Transverse colon (tissue), 4 donors: ENCODE measurements at regions not wholly inside any gene's neighbourhood (a gene's known extent, or its start where the extent isn't known, plus 50 kb on each side); places are given as distances from the start of the nearest gene placed in this dataset.

Experiments
- DNase-seq: peaks from one replicate; pipeline ENCODE4 v3.0.0-alpha.2; 2019
- H3K27ac ChIP-seq, 4 donors: fragments of 200-600 bp; sonication (generic); 2 replicates each; pipeline ENCODE4 v1.5.1; 2016 to 2018; ENCODE audit warnings: inconsistent platforms in 4 of 4
- H3K27me3 ChIP-seq: fragments of 200-600 bp; sonication (generic); 2 replicates; pipeline ENCODE4 v1.5.1; 2017; ENCODE audit warnings: inconsistent platforms
- H3K36me3 ChIP-seq, 4 donors: fragments of 200-600 bp; sonication (generic); 2 replicates each; pipeline ENCODE4 v1.5.1; 2017 to 2019; ENCODE audit warnings: inconsistent platforms in 4 of 4
- H3K4me1 ChIP-seq, 4 donors: fragments of 200-600 bp; sonication (generic); 2 replicates each; pipeline ENCODE4 v1.5.1; 2017 to 2020; ENCODE audit warnings: inconsistent platforms in 4 of 4
- H3K4me3 ChIP-seq, 4 donors: fragments of 200-600 bp; sonication (generic); 1 replicate in 1 of 4; 2 replicates in 3 of 4; pipeline versions ENCODE4 v1.5.1 to v1.6.1; 2017 to 2019; ENCODE audit warnings: inconsistent platforms in 4 of 4
- H3K9me3 ChIP-seq, 2 donors: fragments of 200-600 bp; sonication (generic); 2 replicates each; pipeline ENCODE4 v1.5.1; 2017 to 2019; ENCODE audit warnings: inconsistent platforms in 2 of 2
- CTCF ChIP-seq, 5 experiments: fragments of 200-600 bp in 3 of 5; fragments of 450-650 bp in 2 of 5; sonication (generic) in 3 of 5; IDR thresholded peaks; 1 replicate in 2 of 5; 2 replicates in 3 of 5; pipeline ENCODE4 v1.5.1; 2016 to 2017; ENCODE audit warnings: antibody characterized with exemption in 5 of 5, inconsistent platforms in 3 of 5, mild to moderate bottlenecking in 2 of 5, moderate library complexity in 1 of 5
- EP300 ChIP-seq: sonication (generic); formaldehyde crosslinking; IDR thresholded peaks from one replicate; pipeline ENCODE4 v1.6.1; 2017; ENCODE audit warnings: antibody characterized with exemption, low read depth
- POLR2A ChIP-seq: fragments of 450-650 bp; IDR thresholded peaks from one replicate; pipeline ENCODE4 v1.6.1; 2016; ENCODE audit warnings: antibody characterized with exemption, mild to moderate bottlenecking, moderate library complexity
- POLR2AphosphoS5 ChIP-seq, 3 donors: sonication (generic); formaldehyde crosslinking; IDR thresholded peaks; one replicate each; pipeline ENCODE4 v1.6.1; 2016; ENCODE audit warnings: antibody characterized with exemption in 3 of 3
- WGBS, 2 donors: methylation state at CpG; one replicate each; pipeline ENCODE4 v1.1.5; 2018; ENCODE audit warnings: low coverage in 1 of 2; 5-methylcytosine and 5-hydroxymethylcytosine counted together
- in situ Hi-C, 4 donors: fragments of 200-750 bp; cut with MboI; loops; one replicate each; pipeline versions ENCODE4 v1.15.0 to v1.15.1; 2017; ENCODE audit warnings: low sequenced_read_pairs in 3 of 4, low pct_ligation_motif_present in 1 of 4, low pct_unique_long_range_greater_than_20kb in 1 of 4
- intact Hi-C: fragments of 100-400 bp; cut with DNase I; formaldehyde crosslinking; loops from one replicate; pipeline ENCODE4 v1.15.1; 2023; ENCODE audit warnings: low total_unique reads

GRCh38 chr16:35642322-35642835 is 2183.0 kb downstream of the TP53TG3F start:
- no peak overlapping the region for H3K4me3 ChIP-seq
- intact Hi-C loops (no loop called here), in situ Hi-C loops (no loop called here)
- 62% methylated on average over 4 of the region's 4 CpGs; no CpG with 5 or more reads in 1 of the 2 donors for WGBS, 2 donors
- H3K36me3 ChIP-seq: no peaks in the 10 kb centered on the region
- no peaks in the 10 kb centered on the region for H3K27me3 ChIP-seq
- TF ChIP-seq CTCF (IDR thresholded peaks at IDR 0.05) (no peak), EP300 (no peak), POLR2A (no peak), POLR2AphosphoS5 (IDR thresholded peaks at IDR 0.05) (no peak)
- no peaks in the 10 kb centered on the region for H3K9me3 ChIP-seq
- no peaks in the 10 kb centered on the region for H3K4me1 ChIP-seq
- DNase-seq: no peak
- no peak overlapping the region for H3K27ac ChIP-seq

- 80 to 88% methylated on average over 1 of the region's 1 CpG for WGBS, 2 donors
- intact Hi-C loops: no loop called here
- TF ChIP-seq EP300 (no peak), CTCF (IDR thresholded peaks at IDR 0.05) (no peak), POLR2A (no peak), POLR2AphosphoS5 (IDR thresholded peaks at IDR 0.05) (no peak)
- no peaks in the 10 kb centered on the region for H3K4me1 ChIP-seq
- H3K9me3 ChIP-seq: no peaks in the 10 kb centered on the region
- in situ Hi-C loops: no loop called here
- no peaks in the 10 kb centered on the region for H3K27me3 ChIP-seq
- no peak overlapping the region for H3K27ac ChIP-seq
- no peaks in the 10 kb centered on the region for H3K36me3 ChIP-seq
- DNase-seq: no peak
- no peak overlapping the region for H3K4me3 ChIP-seq
Measured at GRCh38 chr16:35651841-35652240, 2192.4 kb downstream of the TP53TG3F start.

- H3K27me3 ChIP-seq: no peaks in the 10 kb centered on the region
- H3K36me3 ChIP-seq: no peaks in the 10 kb centered on the region
- H3K4me1 ChIP-seq: no peaks in the 10 kb centered on the region
- DNase-seq: no peak
- 97% methylated on average over 3 of the region's 3 CpGs; no CpG with 5 or more reads in 1 of the 2 donors for WGBS, 2 donors
- H3K4me3 ChIP-seq: no peak overlapping the region
- peaks cover 10 to 15% of the 10 kb centered on the region in 2 donors for H3K9me3 ChIP-seq
- H3K27ac ChIP-seq: no peak overlapping the region
- TF ChIP-seq EP300: no peak
- no peak for TF ChIP-seq POLR2A
- TF ChIP-seq POLR2AphosphoS5 (IDR thresholded peaks at IDR 0.05): no peak
- TF ChIP-seq CTCF (IDR thresholded peaks at IDR 0.05): no peak
- intact Hi-C loops: no loop called here
- in situ Hi-C loops: no loop called here
Measured at GRCh38 chr16:35664091-35664693, 2204.8 kb downstream of the TP53TG3F start.

GRCh38 chr16:35685085-35685484 is 2225.7 kb downstream of the TP53TG3F start:
- no peak for DNase-seq
- no peaks in the 10 kb centered on the region for H3K36me3 ChIP-seq
- no peaks in the 10 kb centered on the region for H3K27me3 ChIP-seq
- WGBS, 2 donors: 70% methylated on average over 4 of the region's 4 CpGs; no CpG with 5 or more reads in 1 of the 2 donors
- intact Hi-C loops: no loop called here
- H3K4me3 ChIP-seq: no peak overlapping the region
- no peaks in the 10 kb centered on the region for H3K4me1 ChIP-seq
- TF ChIP-seq EP300 (no peak), POLR2A (no peak), POLR2AphosphoS5 (IDR thresholded peaks at IDR 0.05) (no peak), CTCF (IDR thresholded peaks at IDR 0.05) (no peak)
- peaks cover 0 to 11% of the 10 kb centered on the region in 2 donors for H3K9me3 ChIP-seq
- in situ Hi-C loops: loop anchor here in 2 of 4 donors (25.0 kb wide), 2 partner anchors 98 to 102 kb away; no protein-coding TSS in a partner anchor
- no peak overlapping the region for H3K27ac ChIP-seq
